ENCODE measurements at regions not wholly inside any gene's neighbourhood (a gene's known extent, or its start where the extent isn't known, plus 50 kb on each side); places are given as distances from the start of the nearest gene placed in this dataset.

GRCh38 chr14:42624980-42625761, 1018.5 kb downstream of the LRFN5 start:
- Histone ChIP-seq H3K27ac (ENCODE audit: low read length) (no peak overlapping the region), H3K36me3 (ENCODE audit: insufficient read depth, low read length) (no peaks in the 10 kb centered on the region), H3K4me1 (ENCODE audit: insufficient read depth, low read length) (no peaks in the 10 kb centered on the region), H3K4me2 (ENCODE audit: insufficient read depth, low read length) (no peak overlapping the region), H3K27me3 (ENCODE audit: insufficient read depth, low read length, poor library complexity) (no peaks in the 10 kb centered on the region), H3K4me3 (ENCODE audit: low read depth in 1 of 2, low read length in 2 of 2) (no peak overlapping the region), H3K9me3 (ENCODE audit: insufficient read depth, low read length, severe bottlenecking) (no peaks in the 10 kb centered on the region), H4K20me1 (ENCODE audit: insufficient read depth, low read length) (no peaks in the 10 kb centered on the region), H3K9ac (ENCODE audit: low read depth, low read length) (no peak overlapping the region), H2AFZ (ENCODE audit: low read depth, low read length) (no peak overlapping the region), H3K79me2 (ENCODE audit: insufficient read depth, low read length) (no peaks in the 10 kb centered on the region)
- DNase-seq (no peak), ATAC-seq (ENCODE audit: insufficient read depth, low read depth) (no peak)
- no peak for TF ChIP-seq CTCF (IDR thresholded peaks at IDR 0.05; ENCODE audit: borderline replicate concordance, extremely low read depth, low read length, poor library complexity, severe bottlenecking)
- no peak for TF ChIP-seq EZH2 (IDR thresholded peaks at IDR 0.05; ENCODE audit: borderline replicate concordance, low read depth, low read length, severe bottlenecking)

GRCh38 chr14:42617005-42617404, 1010.3 kb downstream of the LRFN5 start:
- H3K36me3 ChIP-seq (ENCODE audit: insufficient read depth, low read length), result no peaks in the 10 kb centered on the region
- H3K27ac ChIP-seq (ENCODE audit: low read length), result no peak overlapping the region
- DNase-seq, result no peak
- no peak overlapping the region for H3K4me3 ChIP-seq (ENCODE audit: low read depth in 1 of 2, low read length in 2 of 2)
- H3K9ac ChIP-seq (ENCODE audit: low read depth, low read length), result no peak overlapping the region
- H4K20me1 ChIP-seq (ENCODE audit: insufficient read depth, low read length), result no peaks in the 10 kb centered on the region
- no peaks in the 10 kb centered on the region for H3K27me3 ChIP-seq (ENCODE audit: insufficient read depth, low read length, poor library complexity)
- no peaks in the 10 kb centered on the region for H3K79me2 ChIP-seq (ENCODE audit: insufficient read depth, low read length)
- no peaks in the 10 kb centered on the region for H3K9me3 ChIP-seq (ENCODE audit: insufficient read depth, low read length, severe bottlenecking)
- H2AFZ ChIP-seq (ENCODE audit: low read depth, low read length), result no peak overlapping the region
- no peaks in the 10 kb centered on the region for H3K4me1 ChIP-seq (ENCODE audit: insufficient read depth, low read length)
- TF ChIP-seq CTCF (IDR thresholded peaks at IDR 0.05; ENCODE audit: borderline replicate concordance, extremely low read depth, low read length, poor library complexity, severe bottlenecking), result no peak
- TF ChIP-seq EZH2 (IDR thresholded peaks at IDR 0.05; ENCODE audit: borderline replicate concordance, low read depth, low read length, severe bottlenecking), result no peak
- ATAC-seq (ENCODE audit: insufficient read depth, low read depth), result no peak
- no peak overlapping the region for H3K4me2 ChIP-seq (ENCODE audit: insufficient read depth, low read length)

GRCh38 chr14:42606839-42607238, 1000.2 kb downstream of the LRFN5 start:
- no peak overlapping the region for H2AFZ ChIP-seq (ENCODE audit: low read depth, low read length)
- H3K4me1 ChIP-seq (ENCODE audit: insufficient read depth, low read length), result no peaks in the 10 kb centered on the region
- H3K36me3 ChIP-seq (ENCODE audit: insufficient read depth, low read length), result no peaks in the 10 kb centered on the region
- no peaks in the 10 kb centered on the region for H3K27me3 ChIP-seq (ENCODE audit: insufficient read depth, low read length, poor library complexity)
- no peak overlapping the region for H3K4me2 ChIP-seq (ENCODE audit: insufficient read depth, low read length)
- no peak overlapping the region for H3K9ac ChIP-seq (ENCODE audit: low read depth, low read length)
- no peak overlapping the region for H3K27ac ChIP-seq (ENCODE audit: low read length)
- H3K4me3 ChIP-seq (ENCODE audit: low read depth in 1 of 2, low read length in 2 of 2), result no peak overlapping the region
- no peaks in the 10 kb centered on the region for H4K20me1 ChIP-seq (ENCODE audit: insufficient read depth, low read length)
- no peak for DNase-seq
- H3K79me2 ChIP-seq (ENCODE audit: insufficient read depth, low read length), result no peaks in the 10 kb centered on the region
- no peak for ATAC-seq (ENCODE audit: insufficient read depth, low read depth)
- TF ChIP-seq CTCF (IDR thresholded peaks at IDR 0.05; ENCODE audit: borderline replicate concordance, extremely low read depth, low read length, poor library complexity, severe bottlenecking), result no peak
- TF ChIP-seq EZH2 (IDR thresholded peaks at IDR 0.05; ENCODE audit: borderline replicate concordance, low read depth, low read length, severe bottlenecking), result no peak
- no peaks in the 10 kb centered on the region for H3K9me3 ChIP-seq (ENCODE audit: insufficient read depth, low read length, severe bottlenecking)

Measured in DND-41 (cell line).